RPMI8226 (cell line): ENCODE measurements at regions not wholly inside any gene's neighbourhood (a gene's known extent, or its start where the extent isn't known, plus 50 kb on each side); places are given as distances from the start of the nearest gene placed in this dataset.

ENCODE experiments used
- DNase-seq: peaks from one replicate; pipeline ENCODE4 v3.0.0-alpha.2; 2015

- peak; percentile 63 for DNase-seq
Observed at GRCh38 chr2:67840460-67841068, 222.2 kb downstream of the C1D start.

- DNase-seq, result no peak
Observed at GRCh38 chr2:67841711-67842110, 221.1 kb downstream of the C1D start.

GRCh38 chr2:67842375-67842959, 220.3 kb downstream of the C1D start:
- DNase-seq, result no peak

- DNase-seq, result no peak
Observed at GRCh38 chr2:67844024-67844540, 218.7 kb downstream of the C1D start.

GRCh38 chr2:67845621-67846369, 217.0 kb downstream of the C1D start:
- DNase-seq, result no peak

- DNase-seq, result peak; percentile 75
Observed at GRCh38 chr2:67846370-67847070, 216.3 kb downstream of the C1D start.

- no peak for DNase-seq
Observed at GRCh38 chr2:67848551-67849285, 214.1 kb downstream of the C1D start.

- DNase-seq, result no peak
Observed at GRCh38 chr2:67851016-67851415, 211.8 kb downstream of the C1D start.

- DNase-seq, result no peak
Observed at GRCh38 chr2:67851956-67852824, 210.6 kb downstream of the C1D start.

- no peak for DNase-seq
Observed at GRCh38 chr2:67854103-67854743, 208.6 kb downstream of the C1D start.

GRCh38 chr2:67854798-67855197, 208.0 kb downstream of the C1D start:
- DNase-seq, result peak; percentile 15

GRCh38 chr2:67856866-67857265, 205.9 kb downstream of the C1D start:
- no peak for DNase-seq

GRCh38 chr2:67857836-67858235, 205.0 kb downstream of the C1D start:
- DNase-seq, result no peak

- no peak for DNase-seq
Observed at GRCh38 chr2:67858886-67859285, 203.9 kb downstream of the C1D start.

GRCh38 chr2:67865917-67866316, 196.9 kb downstream of the C1D start:
- DNase-seq, result no peak

GRCh38 chr2:67867735-67868134, 195.1 kb downstream of the C1D start:
- DNase-seq, result no peak

- DNase-seq, result no peak
Observed at GRCh38 chr2:67871686-67872412, 191.0 kb downstream of the C1D start.

- no peak for DNase-seq
Observed at GRCh38 chr2:67872481-67872880, 190.3 kb downstream of the C1D start.

- no peak for DNase-seq
Observed at GRCh38 chr2:67873916-67874315, 188.9 kb downstream of the C1D start.

- DNase-seq, result no peak
Observed at GRCh38 chr2:67876176-67876575, 186.6 kb downstream of the C1D start.
